Neuron (in vitro differentiated cells): ENCODE measurements at regions not wholly inside any gene's neighbourhood (a gene's known extent, or its start where the extent isn't known, plus 50 kb on each side); places are given as distances from the start of the nearest gene placed in this dataset.

ENCODE experiments used
- H2AFZ ChIP-seq: one replicate; pipeline ENCODE4 v1.6.1; 2013; ENCODE audit warnings: low read depth, mild to moderate bottlenecking, inconsistent platforms, low read length, moderate library complexity
- H3K27me3 ChIP-seq: one replicate; pipeline ENCODE4 v1.6.1; 2013; ENCODE audit warnings: low read length; ENCODE audit not compliant: insufficient read depth
- H3K36me3 ChIP-seq: one replicate; pipeline ENCODE4 v1.6.1; 2013; ENCODE audit warnings: low read length; ENCODE audit not compliant: insufficient read depth
- H3K4me1 ChIP-seq: one replicate; pipeline ENCODE4 v1.6.1; 2013; ENCODE audit warnings: low read length; ENCODE audit not compliant: insufficient read depth
- H3K4me3 ChIP-seq: 2 replicates; pipeline ENCODE4 v1.5.1; 2013; ENCODE audit warnings: mild to moderate bottlenecking, low read length, moderate library complexity
- H3K9me3 ChIP-seq: one replicate; pipeline ENCODE4 v1.6.1; 2013; ENCODE audit warnings: low read length

DNA sequence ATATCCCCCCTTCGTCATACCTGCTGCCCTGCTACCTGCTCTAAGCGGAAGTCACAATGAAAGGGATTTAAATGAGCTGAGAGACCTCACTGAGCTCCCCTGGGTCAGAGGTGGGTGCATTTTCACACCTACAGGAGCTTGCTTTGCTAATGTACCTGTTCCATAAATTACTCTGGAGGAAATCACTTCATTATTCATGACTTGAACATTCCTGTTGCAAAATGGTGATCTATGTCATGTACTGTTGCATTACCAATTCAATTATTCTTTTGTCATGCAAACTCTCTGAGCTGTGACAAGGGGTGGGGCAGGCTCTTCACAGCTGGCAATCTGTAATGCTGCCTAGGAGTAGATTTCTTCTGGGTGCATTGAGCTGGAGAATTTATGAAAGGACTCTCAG is 761.3 kb downstream of the TSN start:
- no peaks in the 10 kb centered on the region for H3K27me3 ChIP-seq
- no peak overlapping the region for H3K4me3 ChIP-seq
- no peaks in the 10 kb centered on the region for H3K36me3 ChIP-seq
- H3K4me1 ChIP-seq, result peaks cover 18% of the 10 kb centered on the region
- H2AFZ ChIP-seq, result no peak overlapping the region
- no peaks in the 10 kb centered on the region for H3K9me3 ChIP-seq

GRCh38 chr2:122519366-122519765 is 763.9 kb downstream of the TSN start:
- peaks cover 18% of the 10 kb centered on the region for H3K4me1 ChIP-seq
- no peak overlapping the region for H2AFZ ChIP-seq
- H3K36me3 ChIP-seq, result no peaks in the 10 kb centered on the region
- no peaks in the 10 kb centered on the region for H3K27me3 ChIP-seq
- H3K9me3 ChIP-seq, result no peaks in the 10 kb centered on the region
- no peak overlapping the region for H3K4me3 ChIP-seq

DNA sequence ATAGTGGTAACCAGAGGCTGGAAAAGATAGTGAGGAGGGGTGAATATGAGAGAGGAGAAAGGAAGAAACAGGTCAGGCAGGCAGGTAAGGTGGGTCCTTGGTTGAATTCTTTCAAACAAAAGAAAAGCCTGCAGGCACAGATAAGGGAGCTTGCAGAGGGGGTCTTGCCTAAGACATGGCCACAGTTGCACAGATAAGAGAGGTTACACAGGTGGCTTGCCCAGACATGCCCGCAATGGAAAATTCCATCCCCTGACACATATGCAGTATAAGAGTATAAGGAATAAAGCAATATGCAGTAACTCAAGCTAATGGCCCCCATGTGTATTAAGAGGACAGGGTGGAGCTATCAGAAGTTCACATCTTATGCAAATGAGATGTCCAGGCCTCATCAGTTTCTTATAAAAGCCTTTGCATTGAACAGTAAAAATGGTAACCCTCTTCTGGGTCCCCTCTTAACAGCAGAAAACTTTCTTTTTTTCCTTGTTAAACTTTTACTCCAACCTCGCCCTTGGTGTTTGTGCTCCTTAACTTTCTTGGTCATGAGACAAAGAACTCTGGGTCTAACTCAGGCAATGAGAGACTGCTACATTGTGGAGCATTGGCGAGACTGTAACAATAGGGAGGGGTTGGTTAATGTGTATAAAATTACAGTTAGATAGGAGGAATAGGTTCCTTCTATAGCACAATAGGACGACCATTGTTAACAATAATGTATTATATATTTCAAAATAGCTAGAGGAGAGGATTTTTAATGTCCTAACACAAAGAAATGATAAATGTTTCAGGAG is 764.6 kb downstream of the TSN start:
- H3K27me3 ChIP-seq, result no peaks in the 10 kb centered on the region
- H2AFZ ChIP-seq, result no peak overlapping the region
- H3K4me1 ChIP-seq, result peaks cover 18% of the 10 kb centered on the region
- no peak overlapping the region for H3K4me3 ChIP-seq
- H3K9me3 ChIP-seq, result no peaks in the 10 kb centered on the region
- H3K36me3 ChIP-seq, result no peaks in the 10 kb centered on the region

GRCh38 chr2:122523143-122523542 is 767.7 kb downstream of the TSN start:
- no peaks in the 10 kb centered on the region for H3K36me3 ChIP-seq
- no peak overlapping the region for H3K4me3 ChIP-seq
- H3K4me1 ChIP-seq, result no peaks in the 10 kb centered on the region
- H3K27me3 ChIP-seq, result no peaks in the 10 kb centered on the region
- H3K9me3 ChIP-seq, result no peaks in the 10 kb centered on the region
- no peak overlapping the region for H2AFZ ChIP-seq

DNA sequence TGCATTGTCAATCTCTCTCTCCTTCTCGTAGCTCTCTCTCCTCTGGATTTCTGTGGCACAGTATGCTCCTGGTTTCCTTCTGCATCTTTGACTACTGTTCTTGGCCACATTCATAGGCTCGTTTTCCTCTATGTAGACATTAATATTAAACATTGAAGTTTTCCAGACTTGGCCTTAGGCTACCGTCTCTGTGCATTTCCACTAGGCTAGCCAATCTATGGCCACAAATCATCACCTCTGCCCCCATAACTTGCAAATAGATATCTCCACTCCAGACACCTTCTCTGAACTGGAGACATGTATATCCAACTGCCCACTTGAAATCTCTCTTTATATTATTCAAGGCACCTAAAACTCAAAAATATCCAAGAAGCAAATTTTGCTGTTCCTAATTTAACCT is 768.5 kb downstream of the TSN start:
- no peaks in the 10 kb centered on the region for H3K27me3 ChIP-seq
- H3K36me3 ChIP-seq, result no peaks in the 10 kb centered on the region
- H3K4me1 ChIP-seq, result no peaks in the 10 kb centered on the region
- no peak overlapping the region for H3K4me3 ChIP-seq
- no peaks in the 10 kb centered on the region for H3K9me3 ChIP-seq
- no peak overlapping the region for H2AFZ ChIP-seq

DNA sequence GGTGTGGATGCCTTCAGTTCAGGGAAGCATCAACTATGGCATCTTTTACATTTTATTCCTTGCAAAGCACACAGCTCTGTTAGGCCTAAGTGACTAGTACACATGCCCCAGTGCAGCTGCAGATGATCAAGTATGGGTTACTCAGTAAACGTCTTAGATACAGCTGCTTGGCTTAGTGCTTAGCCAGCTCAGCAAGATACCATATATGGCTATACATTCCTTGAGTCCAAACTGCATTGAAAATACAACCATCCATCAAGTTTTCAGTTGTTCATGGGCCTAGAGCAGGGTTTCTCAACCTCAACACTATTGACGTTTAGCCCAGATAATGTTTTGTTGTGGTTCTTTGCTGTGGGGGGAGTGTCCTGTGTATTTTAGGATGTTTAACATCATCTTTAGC is 769.9 kb downstream of the TSN start:
- H3K4me3 ChIP-seq, result no peak overlapping the region
- H3K9me3 ChIP-seq, result no peaks in the 10 kb centered on the region
- no peaks in the 10 kb centered on the region for H3K36me3 ChIP-seq
- no peak overlapping the region for H2AFZ ChIP-seq
- no peaks in the 10 kb centered on the region for H3K27me3 ChIP-seq
- no peaks in the 10 kb centered on the region for H3K4me1 ChIP-seq

GRCh38 chr2:122528061-122528460 is 772.6 kb downstream of the TSN start:
- Histone ChIP-seq H3K9me3 (no peaks in the 10 kb centered on the region), H2AFZ (no peak overlapping the region), H3K4me3 (no peak overlapping the region), H3K4me1 (peaks cover 7% of the 10 kb centered on the region), H3K27me3 (no peaks in the 10 kb centered on the region), H3K36me3 (no peaks in the 10 kb centered on the region)

DNA sequence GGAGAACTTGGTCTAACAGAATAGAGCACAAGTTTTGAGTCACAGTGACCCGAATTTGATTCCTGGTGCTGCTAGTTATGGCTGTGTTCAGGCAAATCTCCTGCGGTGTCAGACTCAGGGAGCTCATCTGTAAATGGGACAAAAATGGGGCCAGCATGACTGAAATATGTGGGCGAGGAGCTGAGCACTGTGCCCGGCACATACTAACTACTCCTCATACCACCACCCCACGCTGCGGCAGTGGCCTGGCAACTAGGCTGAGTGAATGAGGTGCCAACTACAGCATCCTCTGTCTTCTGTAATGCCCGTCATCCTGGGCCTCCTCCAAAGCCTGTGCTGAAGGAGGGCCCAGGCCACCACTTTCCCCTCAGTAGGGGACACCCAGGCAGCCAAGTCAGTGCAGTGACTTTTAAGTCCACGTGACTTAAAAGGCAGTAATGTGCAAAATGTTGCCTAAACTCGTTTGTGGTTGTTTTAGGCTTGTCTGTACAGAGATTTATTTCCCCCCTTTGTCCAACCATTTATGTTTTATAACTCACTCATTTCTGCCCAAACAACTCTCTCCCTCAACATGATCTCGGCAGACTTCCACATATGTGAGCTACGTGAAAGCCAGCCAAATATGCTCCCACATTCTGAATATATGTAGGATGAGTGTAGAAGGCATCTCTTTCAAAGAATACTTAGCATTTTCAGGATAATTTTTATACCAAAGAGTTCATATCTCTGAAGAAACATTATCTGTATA is 773.7 kb downstream of the TSN start:
- Histone ChIP-seq H3K4me1 (peaks cover 7% of the 10 kb centered on the region), H3K36me3 (no peaks in the 10 kb centered on the region), H3K4me3 (no peak overlapping the region), H2AFZ (no peak overlapping the region), H3K9me3 (no peaks in the 10 kb centered on the region), H3K27me3 (no peaks in the 10 kb centered on the region)

GRCh38 chr2:122530814-122531213 is 775.4 kb downstream of the TSN start:
- Histone ChIP-seq H3K9me3 (no peaks in the 10 kb centered on the region), H3K4me3 (no peak overlapping the region), H3K36me3 (no peaks in the 10 kb centered on the region), H2AFZ (peak overlapping the region; percentile 52), H3K27me3 (no peaks in the 10 kb centered on the region), H3K4me1 (peaks cover 7% of the 10 kb centered on the region)

- Histone ChIP-seq H3K4me3 (peak overlapping the region; percentile 15), H3K27me3 (no peaks in the 10 kb centered on the region), H3K36me3 (no peaks in the 10 kb centered on the region), H2AFZ (peak overlapping the region; percentile 52), H3K9me3 (no peaks in the 10 kb centered on the region), H3K4me1 (peaks cover 7% of the 10 kb centered on the region)
Measured at GRCh38 chr2:122531290-122532071, 776.0 kb downstream of the TSN start.

- Histone ChIP-seq H3K9me3 (no peaks in the 10 kb centered on the region), H2AFZ (no peak overlapping the region), H3K4me3 (no peak overlapping the region), H3K4me1 (peaks cover 7% of the 10 kb centered on the region), H3K27me3 (no peaks in the 10 kb centered on the region), H3K36me3 (no peaks in the 10 kb centered on the region)
Measured at GRCh38 chr2:122532072-122532344, 776.6 kb downstream of the TSN start.

DNA sequence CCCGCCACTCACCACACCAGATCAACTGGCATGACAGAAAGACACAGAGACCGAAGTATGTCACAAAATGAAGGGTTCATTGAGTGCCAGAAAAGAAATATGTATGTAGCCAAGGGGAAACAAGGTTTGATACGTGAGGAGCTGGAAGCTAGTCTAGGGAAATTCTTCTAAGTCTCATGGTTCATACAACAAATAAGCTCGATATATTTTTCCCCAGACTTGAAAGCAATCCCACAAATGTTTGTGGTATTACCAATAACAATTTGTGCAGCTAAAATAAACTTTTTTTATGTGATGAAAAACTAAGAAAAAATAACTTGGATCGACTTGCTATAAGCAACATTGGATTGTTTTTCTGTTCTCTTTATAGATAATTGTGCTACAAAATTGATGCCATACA is 777.0 kb downstream of the TSN start:
- H3K9me3 ChIP-seq, result no peaks in the 10 kb centered on the region
- H3K4me1 ChIP-seq, result peaks cover 7% of the 10 kb centered on the region
- no peak overlapping the region for H3K4me3 ChIP-seq
- H3K36me3 ChIP-seq, result no peaks in the 10 kb centered on the region
- no peak overlapping the region for H2AFZ ChIP-seq
- no peaks in the 10 kb centered on the region for H3K27me3 ChIP-seq

- Histone ChIP-seq H3K9me3 (no peaks in the 10 kb centered on the region), H3K4me1 (peaks cover 6% of the 10 kb centered on the region), H3K4me3 (no peak overlapping the region), H3K27me3 (no peaks in the 10 kb centered on the region), H3K36me3 (no peaks in the 10 kb centered on the region), H2AFZ (no peak overlapping the region)
Measured at GRCh38 chr2:122535960-122536505, 780.6 kb downstream of the TSN start.
